HG03175 (cell line): ENCODE measurements at regions not wholly inside any gene's neighbourhood (a gene's known extent, or its start where the extent isn't known, plus 50 kb on each side); places are given as distances from the start of the nearest gene placed in this dataset.
"Not testable (repeated sequence)": the region's sequence is repeated elsewhere in the genome, so short reads cannot be mapped to it uniquely, and the experiment has no call there.

ENCODE experiments used
- ATAC-seq: cut with Tn5 transposase; IDR thresholded peaks from one replicate; pipeline ENCODE4 v1.9.1; 2021; ENCODE audit warnings: mild to moderate bottlenecking, moderate library complexity; ENCODE audit not compliant: unreplicated experiment

DNA sequence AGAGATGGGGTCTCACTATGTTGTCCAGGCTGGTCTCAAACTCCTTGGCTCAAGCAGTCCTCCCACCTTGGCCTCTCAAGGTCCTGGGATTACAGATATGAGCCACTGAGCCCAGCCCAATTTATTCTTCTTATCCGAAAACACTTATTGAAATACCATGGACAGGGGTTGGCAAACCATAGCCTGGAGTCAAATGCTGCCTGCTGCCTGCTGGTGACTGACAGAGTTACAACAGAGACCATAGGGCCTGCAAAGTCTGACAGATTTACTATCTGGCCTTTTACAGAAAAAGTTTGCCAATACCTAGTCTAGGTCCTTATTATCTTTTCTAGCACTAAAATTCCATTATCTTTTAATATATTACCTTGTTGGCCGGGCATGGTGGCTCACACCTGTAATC is 87.1 kb upstream of the ZNF281 start:
- ATAC-seq = no peak

DNA sequence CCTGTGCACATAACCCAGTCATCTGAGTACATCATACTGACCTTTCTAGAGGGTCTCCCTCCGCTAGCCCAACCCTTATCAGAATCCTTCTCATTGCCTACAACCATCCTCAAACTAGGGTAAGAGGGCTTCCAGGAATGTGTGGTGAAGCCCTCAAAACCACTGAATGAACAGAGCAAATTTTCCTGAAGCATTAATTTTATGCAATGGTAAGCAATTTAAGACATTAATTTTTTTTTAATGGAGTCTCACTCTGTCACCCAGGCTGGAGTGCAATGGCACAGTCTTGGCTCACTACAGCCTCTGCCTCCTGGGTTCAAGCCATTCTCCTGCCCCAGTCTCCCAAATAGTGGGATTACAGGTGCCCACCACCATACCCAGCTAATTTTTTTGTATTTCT is 86.1 kb upstream of the ZNF281 start:
- ATAC-seq = no peak

DNA sequence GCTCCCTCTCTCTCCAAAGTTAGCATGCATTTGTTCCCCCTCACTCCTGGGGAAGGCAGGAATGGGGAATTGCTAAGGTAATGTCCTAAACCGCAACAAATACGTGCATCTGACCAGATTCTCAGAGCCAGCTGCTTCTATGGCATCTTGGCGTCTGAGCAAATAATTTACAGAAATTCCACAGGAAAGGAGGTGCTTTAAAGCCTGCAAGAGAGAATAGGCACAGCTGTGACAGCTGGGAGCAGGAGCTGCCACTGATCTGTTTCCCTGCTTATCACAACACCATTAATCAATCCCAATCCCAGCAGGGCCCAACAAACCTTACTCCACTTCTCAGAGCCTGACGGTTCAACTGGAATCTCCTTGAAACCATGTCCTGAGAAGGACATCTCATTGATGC is 83.5 kb upstream of the ZNF281 start:
- ATAC-seq = no peak

DNA sequence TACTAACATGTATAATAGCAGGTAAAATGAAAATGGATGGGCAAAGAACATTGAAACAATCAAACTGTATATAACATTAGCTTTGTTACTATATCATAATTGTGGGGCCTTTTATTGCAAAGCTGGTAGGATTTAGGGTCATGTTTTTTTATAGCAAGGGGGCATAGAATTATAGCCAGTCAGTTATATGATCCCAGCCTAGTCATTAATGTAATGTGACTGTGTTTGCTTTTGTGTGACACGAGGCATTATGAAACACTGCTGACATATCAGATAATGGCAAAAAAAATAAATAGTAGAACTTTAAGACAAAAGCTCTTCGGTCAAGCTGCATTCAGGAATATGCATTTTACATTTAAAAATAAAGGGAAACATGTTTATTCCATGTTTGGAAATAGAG is 81.3 kb upstream of the ZNF281 start:
- no peak for ATAC-seq

DNA sequence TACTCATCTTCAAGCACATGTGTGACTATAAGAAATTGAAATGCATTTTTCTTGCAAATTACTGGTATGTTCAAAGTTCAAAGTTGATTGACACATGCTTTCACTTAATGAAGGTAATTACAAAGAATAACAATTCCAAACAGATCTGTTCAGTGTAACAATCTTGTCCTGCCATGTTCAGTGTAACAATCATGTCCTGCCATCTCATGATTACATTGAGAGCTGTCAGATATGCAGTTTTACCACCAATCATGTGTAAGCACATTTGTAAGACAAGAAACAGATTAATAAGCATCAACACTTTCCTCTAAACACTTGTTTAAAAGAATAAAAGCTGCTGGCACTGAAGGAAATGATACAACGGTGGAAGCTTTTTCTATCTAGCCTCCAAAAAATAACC is 80.3 kb upstream of the ZNF281 start:
- ATAC-seq = no peak

DNA sequence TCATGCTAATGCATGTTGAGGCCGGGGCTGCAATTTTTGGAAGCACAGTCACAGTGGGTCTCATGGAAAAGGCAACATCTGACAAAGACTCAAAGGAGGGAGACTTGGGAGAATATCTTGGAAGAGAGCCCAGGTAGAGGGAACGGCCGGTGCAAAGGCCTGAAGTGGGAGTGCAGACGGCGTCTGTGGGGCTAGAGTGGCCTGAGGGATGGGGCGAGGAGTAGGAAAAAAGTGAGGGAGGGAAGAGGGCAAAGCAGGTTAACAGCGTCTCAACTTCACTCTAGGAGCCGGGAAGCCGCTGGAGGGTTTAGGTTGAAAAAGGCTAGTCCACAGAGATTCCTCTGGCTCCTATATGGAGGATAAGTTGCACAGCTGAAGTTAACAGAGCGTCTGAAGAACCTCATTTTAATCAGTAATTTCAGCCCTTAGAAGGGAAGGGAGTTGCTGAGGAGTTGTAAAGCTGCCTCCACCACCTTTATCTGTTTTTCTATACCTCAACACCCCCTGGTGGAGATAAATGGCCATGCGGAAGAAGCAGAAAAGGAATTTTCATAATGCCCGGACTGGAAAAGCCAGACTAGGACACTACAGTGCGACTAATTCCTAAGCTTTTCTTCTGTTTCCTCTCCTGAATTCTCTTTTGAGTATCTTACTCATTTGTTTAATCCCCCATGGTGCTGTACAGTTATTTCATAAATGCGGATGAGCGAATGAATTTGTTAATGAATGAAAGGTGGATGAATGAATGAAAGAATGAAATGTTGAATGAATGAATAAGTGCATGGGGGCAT is 78.7 kb upstream of the ZNF281 start:
- peak; percentile 72 for ATAC-seq

DNA sequence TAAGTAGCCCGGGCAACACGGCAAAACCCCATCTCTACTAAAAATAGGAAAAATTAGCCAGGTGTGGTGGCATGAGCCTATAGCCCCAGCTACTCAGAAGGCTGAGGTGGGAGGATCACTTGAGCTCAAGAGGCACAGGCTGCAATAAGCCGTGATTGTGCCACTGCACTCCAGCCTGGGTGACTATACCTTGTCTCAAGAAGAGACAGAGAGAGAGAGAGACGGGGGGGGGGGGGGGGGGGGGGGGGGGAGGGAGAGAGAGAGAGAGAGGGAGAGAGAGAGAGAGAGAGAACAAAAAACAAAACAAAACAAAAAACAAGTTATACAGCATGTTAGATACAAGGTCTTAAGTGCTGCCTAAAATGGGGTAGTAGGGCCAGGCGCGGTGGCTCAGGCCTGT is 77.8 kb upstream of the ZNF281 start:
- ATAC-seq = no peak

DNA sequence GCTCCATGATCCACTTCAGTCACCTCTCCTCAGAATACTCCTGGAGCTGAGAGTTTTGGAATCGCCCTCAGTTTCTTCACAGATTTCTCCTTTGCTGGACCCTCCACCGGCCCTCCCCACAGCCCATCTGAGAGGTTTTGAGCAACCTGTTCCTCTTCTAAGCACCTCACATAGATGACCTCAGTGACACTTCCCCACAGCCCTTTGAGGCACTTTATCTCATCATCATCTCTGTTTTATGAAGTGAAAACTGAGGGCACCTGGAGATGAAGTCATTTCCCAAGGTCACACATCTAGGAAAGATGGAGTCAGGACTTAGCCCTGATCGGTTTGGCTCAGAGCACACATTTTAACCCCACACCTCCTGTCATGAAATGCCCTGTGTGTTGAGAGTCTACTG is 76.8 kb upstream of the ZNF281 start:
- ATAC-seq = no peak

DNA sequence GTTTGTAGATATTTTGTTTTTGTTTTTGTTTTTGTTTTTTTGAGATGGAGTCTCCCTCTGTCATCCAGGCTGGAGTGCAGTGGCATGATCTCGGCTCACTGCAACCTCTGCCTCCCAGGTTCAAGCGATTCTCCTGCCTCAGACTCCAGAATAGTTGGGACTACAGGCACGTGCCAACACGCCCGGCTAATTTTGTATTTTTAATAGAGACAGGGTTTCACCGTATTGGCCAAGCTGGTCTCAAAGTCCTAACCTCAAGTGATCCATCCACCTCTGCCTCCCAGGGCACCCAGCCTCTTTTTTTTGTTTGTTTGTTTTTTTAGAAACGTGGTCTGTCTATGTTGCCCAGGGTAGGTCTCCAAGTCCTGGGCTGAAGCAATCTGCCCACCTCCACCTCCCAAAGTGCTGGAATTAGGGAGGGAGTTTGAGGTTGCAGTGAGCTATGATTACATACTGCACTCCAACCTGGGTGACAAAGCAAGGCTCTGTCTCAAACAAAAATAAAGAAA is 74.7 kb upstream of the ZNF281 start:
- ATAC-seq = not testable (repeated sequence)

DNA sequence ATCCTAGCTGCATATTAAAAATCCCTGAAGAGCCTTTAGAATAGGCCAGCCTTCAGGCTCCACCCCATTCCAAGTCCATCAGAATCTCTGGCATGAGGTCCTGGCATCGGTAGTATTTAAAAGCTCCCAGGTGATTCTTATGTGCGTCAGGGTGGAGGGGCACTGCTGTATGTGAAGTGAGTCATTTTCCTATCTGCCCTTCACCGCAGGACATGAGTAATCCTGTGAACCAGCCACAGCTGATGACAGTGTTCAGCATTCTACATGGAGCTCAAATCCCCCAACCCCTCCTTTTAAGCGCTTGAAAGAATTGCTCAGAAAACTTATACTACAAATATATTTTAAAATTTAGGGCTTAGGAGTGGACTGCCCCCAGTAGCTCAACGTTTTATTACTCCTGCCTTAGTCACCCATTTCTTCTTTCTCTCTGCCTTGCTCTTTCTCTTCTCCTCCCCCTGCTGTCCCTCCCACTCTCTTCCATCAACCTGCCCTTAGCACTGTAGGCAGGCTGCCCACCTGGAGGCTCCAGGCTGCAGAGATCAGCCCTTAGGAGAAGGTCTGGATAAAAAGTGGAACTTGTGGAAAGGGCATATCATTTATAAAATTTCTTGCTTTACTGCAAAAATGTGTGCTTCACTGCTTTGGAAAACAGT is 73.8 kb upstream of the ZNF281 start:
- peak; percentile 99 for ATAC-seq

DNA sequence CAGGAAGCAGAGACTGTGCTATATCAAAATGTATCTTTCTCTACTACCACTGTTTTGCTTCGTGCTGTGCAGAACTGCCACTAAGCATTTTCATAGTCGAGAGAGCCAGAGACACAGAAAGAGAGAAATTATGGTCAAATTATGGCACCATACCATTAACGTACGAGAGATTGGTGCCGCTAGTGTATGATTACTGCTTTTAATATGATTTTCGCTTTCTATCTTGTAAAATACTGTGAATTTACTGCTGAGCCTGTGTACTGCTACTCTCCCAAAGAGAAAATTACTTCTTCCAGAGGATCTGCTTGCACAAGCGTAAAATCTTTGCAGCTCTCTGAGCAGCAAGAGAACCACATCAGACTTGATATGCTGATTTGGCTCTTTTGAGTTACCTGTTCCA is 71.1 kb upstream of the ZNF281 start:
- ATAC-seq = no peak

DNA sequence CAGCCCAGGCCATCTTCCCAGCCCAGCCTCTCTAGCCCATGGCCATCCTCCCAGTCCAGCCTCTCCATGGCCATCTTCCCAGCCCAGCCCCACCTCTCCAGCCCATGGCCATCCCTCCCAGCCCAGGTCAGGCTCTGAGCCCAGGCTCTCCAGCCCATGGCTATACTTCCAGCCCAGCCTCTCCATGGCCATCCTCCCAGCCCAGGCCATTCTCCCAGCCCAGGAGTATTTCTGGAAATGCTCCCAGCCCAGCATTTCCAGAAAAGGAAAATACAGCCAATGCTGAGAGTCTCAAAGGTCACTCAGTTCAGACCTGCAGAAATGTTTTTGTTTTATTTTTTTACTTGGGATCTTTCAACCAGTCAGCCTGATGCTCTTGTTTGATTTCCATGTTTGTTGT is 70.0 kb upstream of the ZNF281 start:
- no peak for ATAC-seq

DNA sequence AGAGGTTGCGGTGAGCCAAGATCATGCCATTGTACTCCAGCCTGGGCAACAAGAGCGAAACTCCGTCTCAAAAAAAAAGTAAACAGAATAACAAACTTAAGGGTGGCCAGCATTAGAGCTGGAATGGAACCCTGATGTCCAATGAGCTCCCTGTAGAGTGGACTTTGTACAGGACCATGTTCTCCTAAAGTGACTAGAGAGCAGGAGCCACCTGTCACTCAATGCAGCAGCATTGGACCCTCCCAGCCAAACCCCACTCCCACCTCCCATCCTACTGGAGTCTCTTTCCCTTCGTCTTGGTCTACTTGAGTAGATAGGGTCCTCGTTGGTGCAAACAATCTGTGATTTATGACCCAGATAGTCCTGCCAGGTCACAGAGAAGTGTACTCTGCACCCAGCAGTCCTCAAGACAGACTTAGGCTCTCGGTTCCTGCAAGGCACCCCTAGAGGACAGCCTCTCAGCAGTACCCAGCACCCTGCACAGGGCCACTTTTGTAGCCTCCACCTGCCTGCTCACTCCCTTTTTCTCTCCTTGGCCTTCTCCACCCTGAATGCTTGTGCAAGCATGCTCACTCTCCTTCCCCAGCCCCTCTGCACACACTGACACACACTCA is 69.2 kb upstream of the ZNF281 start:
- ATAC-seq = no peak

DNA sequence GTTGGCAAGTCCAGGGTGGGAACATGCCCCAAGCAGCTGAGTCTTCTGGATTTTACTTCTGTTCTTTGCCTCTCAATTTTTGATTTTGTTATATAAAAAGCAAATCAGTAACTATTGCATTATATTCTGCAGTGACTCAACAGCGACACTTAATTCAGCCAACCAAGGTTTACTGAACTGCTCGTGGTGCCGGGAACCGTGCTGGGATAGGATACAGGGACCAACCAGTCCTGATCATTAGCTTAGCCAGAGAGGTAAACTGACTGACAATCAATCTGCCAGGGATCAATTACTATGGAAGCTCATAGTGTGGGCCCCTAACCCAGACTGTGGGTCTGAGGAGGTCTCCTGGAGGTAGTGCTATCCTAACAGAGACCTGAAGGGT is 68.4 kb upstream of the ZNF281 start:
- ATAC-seq = no peak

DNA sequence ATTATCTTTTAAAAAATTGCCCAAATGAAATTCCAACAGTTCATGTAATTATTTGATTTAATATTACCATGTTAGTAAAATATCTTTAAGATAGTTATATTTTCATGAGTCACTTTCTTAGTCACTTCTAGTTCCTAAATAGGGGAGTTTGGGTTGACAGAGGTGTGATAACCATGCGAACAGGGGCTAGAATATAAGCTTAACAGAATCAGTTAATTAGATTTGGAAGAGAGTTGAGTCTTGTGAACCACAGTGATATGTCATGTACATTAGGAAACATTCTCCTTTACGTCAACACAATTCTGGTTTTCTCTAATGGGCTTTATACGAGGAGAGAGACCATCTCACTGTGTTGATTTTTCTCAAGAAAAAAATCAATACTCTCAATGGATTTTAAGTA is 64.8 kb upstream of the ZNF281 start:
- no peak for ATAC-seq

DNA sequence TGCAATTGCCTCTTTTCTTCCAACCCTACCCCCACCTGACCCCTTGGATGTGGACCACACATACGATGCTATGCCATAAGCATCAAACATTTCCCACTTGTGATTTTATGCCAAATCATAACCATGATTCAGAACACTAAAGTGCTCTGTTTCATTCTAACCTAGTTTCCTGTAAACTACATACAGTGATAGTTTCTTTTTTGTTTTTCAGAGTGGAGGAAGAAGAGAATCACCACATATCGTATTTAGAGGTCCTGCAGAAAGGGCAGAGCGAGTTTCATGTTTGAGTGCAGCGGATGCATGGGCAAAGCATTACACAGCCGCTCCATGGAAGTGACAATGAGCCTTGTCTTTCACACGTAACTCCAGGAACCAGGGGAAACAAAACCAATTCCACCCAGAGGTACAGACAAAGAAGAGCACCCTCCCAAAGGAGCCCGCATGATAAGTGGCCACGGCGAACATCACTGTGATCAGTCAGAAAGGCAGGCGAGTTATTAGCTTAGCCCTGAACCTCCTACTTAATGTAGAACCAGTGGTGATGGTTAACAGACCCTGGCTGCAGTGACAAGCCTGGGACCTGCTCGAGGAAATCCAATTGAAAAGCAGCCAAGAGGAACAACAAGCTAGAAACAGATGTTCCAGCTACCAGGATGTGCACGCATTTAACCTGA is 64.0 kb upstream of the ZNF281 start:
- ATAC-seq = peak; percentile 91

DNA sequence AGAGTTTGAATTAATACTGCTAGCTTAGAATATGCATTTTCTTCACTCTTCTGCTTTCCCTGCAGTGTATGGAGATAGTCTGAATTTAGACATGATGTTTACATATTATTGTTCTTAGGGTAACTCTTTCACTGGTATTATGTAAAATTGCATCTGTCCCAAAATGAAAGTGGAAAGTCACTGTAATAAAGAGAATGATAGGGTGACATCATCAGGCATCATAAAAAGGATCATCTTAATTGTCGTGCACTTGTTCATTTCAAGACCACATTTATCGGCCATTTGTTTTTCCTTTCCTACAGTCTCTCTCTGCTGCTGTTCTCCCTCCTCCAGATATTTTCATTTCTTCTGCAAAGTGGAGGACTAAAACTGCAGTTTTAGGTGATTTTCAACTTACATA is 61.9 kb upstream of the ZNF281 start:
- ATAC-seq = no peak

DNA sequence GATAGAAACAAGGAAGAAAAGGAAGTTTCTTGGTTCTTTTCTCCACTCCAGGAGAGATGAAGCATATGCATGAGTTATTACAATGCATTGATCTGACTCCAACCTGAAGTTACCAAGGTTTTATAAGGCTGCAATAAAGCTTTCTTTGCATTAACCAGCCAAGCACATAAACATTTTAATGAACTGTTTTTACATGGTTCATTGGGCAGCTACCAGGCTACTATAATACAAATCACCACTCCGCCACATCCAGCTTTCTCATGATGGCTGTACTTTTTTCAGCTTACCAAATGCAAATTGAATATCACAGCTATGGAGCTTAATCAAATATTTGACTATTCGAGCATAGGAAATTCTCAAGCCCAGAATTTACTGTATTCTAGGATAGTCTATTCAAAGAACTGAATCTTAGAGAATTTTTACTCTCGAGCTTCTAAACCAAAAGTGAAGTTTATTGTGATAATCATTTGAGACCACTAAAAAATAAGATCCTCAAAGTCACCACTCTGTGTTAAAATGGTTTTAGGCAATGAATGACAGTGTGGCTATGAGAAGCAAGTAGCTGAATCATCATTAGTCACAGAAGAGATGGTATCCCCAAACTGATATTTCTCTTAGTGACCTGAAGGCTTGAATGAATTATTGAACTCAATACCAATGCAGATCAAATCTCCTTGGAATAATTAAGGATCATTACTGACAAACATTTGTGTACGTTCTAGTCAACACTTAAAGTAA is 58.6 kb upstream of the ZNF281 start:
- no peak for ATAC-seq

DNA sequence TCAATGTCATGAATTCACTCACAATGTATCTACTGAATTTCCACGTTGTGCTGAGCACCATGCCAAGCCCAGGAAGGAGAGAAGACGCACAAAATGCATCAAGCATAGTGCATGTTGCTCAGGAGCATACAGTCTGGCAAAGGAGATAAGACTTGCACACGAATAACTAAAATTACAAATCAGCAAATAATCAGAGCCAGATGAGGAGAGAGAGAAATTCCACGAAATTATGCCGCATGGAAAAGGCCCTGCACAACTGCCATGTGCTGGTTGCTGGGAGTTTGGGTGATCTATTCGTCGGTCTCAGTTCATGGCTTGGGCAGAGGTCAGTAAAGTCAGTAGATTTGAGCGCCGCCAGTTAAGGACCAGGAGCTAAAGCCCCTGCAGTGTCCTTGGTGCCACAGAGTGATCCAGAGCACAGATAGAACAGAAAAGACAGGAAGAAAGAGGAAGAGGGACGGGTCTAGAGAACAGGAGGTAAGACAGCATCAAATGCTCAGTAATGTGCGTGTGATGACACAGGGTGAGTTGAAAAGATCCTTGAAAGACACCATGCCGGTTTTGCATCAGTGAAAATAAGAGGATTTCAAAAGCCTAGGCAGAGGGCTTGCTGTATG is 55.1 kb upstream of the ZNF281 start:
- no peak for ATAC-seq
